B cell (primary cell): ENCODE measurements at regions not wholly inside any gene's neighbourhood (a gene's known extent, or its start where the extent isn't known, plus 50 kb on each side); places are given as distances from the start of the nearest gene placed in this dataset.
"Not testable (repeated sequence)": the region's sequence is repeated elsewhere in the genome, so short reads cannot be mapped to it uniquely, and the experiment has no call there.

Source experiments
- ATAC-seq: fragments of 200-7000 bp; cut with Tn5 transposase; one replicate; pipeline ENCODE4 v1.10.0; 2021; ENCODE audit warnings: low read depth, mild to moderate bottlenecking, moderate number of reproducible peaks, moderate library complexity
- CTCF ChIA-PET: fragments of 350-600 bp; sonication (Branson Sonifier 250); formaldehyde crosslinking; loops from one replicate; lab custom pipeline; 2021; ENCODE audit warnings: antibody characterized with exemption, inconsistent platforms; lab: Charles Lee
- POLR2A ChIA-PET: fragments of 350-600 bp; sonication (Branson Sonifier 250); formaldehyde crosslinking; loops from one replicate; lab custom pipeline; 2021; ENCODE audit warnings: antibody characterized with exemption; lab: Charles Lee
- DNase-seq: peaks from one replicate; pipeline ENCODE4 v3.0.0; 2013
- H2AFZ ChIP-seq: 2 replicates; pipeline ENCODE4 v1.6.1; 2012; ENCODE audit warnings: mild to moderate bottlenecking, low read depth, low read length; ENCODE audit not compliant: insufficient read depth, poor library complexity, severe bottlenecking
- H3K27ac ChIP-seq, 2 donors: 1 replicate in 1 of 2; 2 replicates in 1 of 2; pipeline ENCODE4 v1.5.1; 2012 to 2013; ENCODE audit warnings: low read length in 2 of 2, mild to moderate bottlenecking in 2 of 2, moderate library complexity in 1 of 2
- H3K27me3 ChIP-seq, 4 experiments: fragments of 200-600 bp in 1 of 4; sonication (generic) in 1 of 4; replicated peaks in 1 of 4; 1 replicate in 2 of 4; 2 replicates in 2 of 4; pipeline versions ENCODE4 v1.6.1 to v1.7.0; 2013 to 2016; ENCODE audit warnings: low read length in 3 of 4, mild to moderate bottlenecking in 2 of 4, mixed read lengths in 1 of 4, moderate library complexity in 1 of 4; ENCODE audit not compliant: insufficient read depth in 4 of 4, control insufficient read depth in 3 of 4; ENCODE audit errors: control extremely low read depth in 1 of 4
- H3K36me3 ChIP-seq, 2 experiments: replicated peaks in 1 of 2; 1 replicate in 1 of 2; 2 replicates in 1 of 2; pipeline versions ENCODE4 v1.6.1 to v1.7.1; 2013; ENCODE audit warnings: low read length in 1 of 2; ENCODE audit not compliant: insufficient read depth in 2 of 2, control insufficient read depth in 1 of 2; ENCODE audit errors: control extremely low read depth in 1 of 2, extremely low read depth in 1 of 2
- H3K4me1 ChIP-seq, 2 donors: fragments of 200-600 bp in 1 of 2; sonication (generic) in 1 of 2; 1 replicate in 1 of 2; 2 replicates in 1 of 2; pipeline versions ENCODE4 v1.5.1 to v1.6.1; 2013 to 2017; ENCODE audit warnings: low read length in 2 of 2; ENCODE audit not compliant: control insufficient read depth in 2 of 2, insufficient read depth in 2 of 2
- H3K4me2 ChIP-seq: replicated peaks from 2 replicates; pipeline ENCODE3; 2012; ENCODE audit warnings: mild to moderate bottlenecking, low read depth, low read length; ENCODE audit not compliant: poor library complexity, severe bottlenecking
- H3K4me3 ChIP-seq, 5 experiments: fragments of 200-600 bp in 1 of 5; sonication (generic) in 1 of 5; 1 replicate in 3 of 5; 2 replicates in 2 of 5; pipeline versions ENCODE4 v1.5.1 to v1.7.0; 2011 to 2016; ENCODE audit warnings: low read length in 4 of 5, mild to moderate bottlenecking in 4 of 5, low read depth in 2 of 5, control low read depth in 1 of 5, moderate library complexity in 1 of 5; ENCODE audit not compliant: insufficient read depth in 1 of 5; ENCODE audit errors: control extremely low read depth in 1 of 5, extremely low read depth in 1 of 5
- H3K79me2 ChIP-seq: fragments of 200-600 bp; sonication (generic); one replicate; pipeline ENCODE4 v1.6.0; 2016; ENCODE audit warnings: low read length; ENCODE audit not compliant: control insufficient read depth, insufficient read depth
- H3K9ac ChIP-seq: fragments of 200-600 bp; sonication (generic); 2 replicates; pipeline ENCODE4 v1.6.1; 2017; ENCODE audit warnings: mild to moderate bottlenecking, low read length, moderate library complexity
- H3K9me3 ChIP-seq, 3 donors: one replicate each; pipeline versions ENCODE4 v1.6.1 to v1.7.1; 2013; ENCODE audit warnings: low read length in 2 of 3; ENCODE audit not compliant: control insufficient read depth in 2 of 3, insufficient read depth in 1 of 3; ENCODE audit errors: control extremely low read depth in 1 of 3
- H4K20me1 ChIP-seq: 2 replicates; pipeline ENCODE4 v1.6.0; 2012; ENCODE audit warnings: mild to moderate bottlenecking, low read length; ENCODE audit not compliant: insufficient read depth, control insufficient read depth, poor library complexity, severe bottlenecking
- H3K27ac Mint-ChIP-seq: one replicate; pipeline ENCODE4 v1.8.0; 2021; ENCODE audit warnings: mixed read lengths
- H3K27me3 Mint-ChIP-seq: one replicate; pipeline ENCODE4 v1.8.0; 2021; ENCODE audit warnings: mixed read lengths
- H3K4me1 Mint-ChIP-seq: one replicate; pipeline ENCODE4 v1.8.0; 2021; ENCODE audit warnings: mixed read lengths
- H3K4me3 Mint-ChIP-seq: one replicate; pipeline ENCODE4 v1.8.0; 2021; ENCODE audit warnings: mixed read lengths
- H3K9me3 Mint-ChIP-seq: one replicate; pipeline ENCODE4 v1.8.0; 2022; ENCODE audit warnings: mixed read lengths; ENCODE audit not compliant: insufficient read depth
- CTCF ChIP-seq: fragments of 200-600 bp; IDR thresholded peaks from one replicate; pipeline ENCODE4 v1.8.0; 2022; ENCODE audit warnings: antibody characterized with exemption, mild to moderate bottlenecking
- EZH2 ChIP-seq: IDR thresholded peaks from 2 replicates; pipeline ENCODE4 v1.6.1; 2012; ENCODE audit warnings: borderline replicate concordance, low read depth, mild to moderate bottlenecking, moderate library complexity, low read length; ENCODE audit not compliant: insufficient read depth, poor library complexity, severe bottlenecking
- WGBS: methylation state at CpG from one replicate; pipeline ENCODE4 v1.1.5; 2013; ENCODE audit warnings: missing lambda C conversion rate; ENCODE audit not compliant: insufficient coverage; 5-methylcytosine and 5-hydroxymethylcytosine counted together
- intact Hi-C: fragments of 100-400 bp; cut with micrococcal nuclease; formaldehyde crosslinking; loops from one replicate; pipeline ENCODE4 v1.10.0; 2022

GRCh38 chr4:92251711-92252110 lies 52.1 kb upstream of the GRID2 start:
- intact Hi-C loops, result no loop called here
- H3K79me2 ChIP-seq, result no peaks in the 10 kb centered on the region
- H3K27me3 ChIP-seq, result no peaks in the 10 kb centered on the region
- no peak overlapping the region for H3K9ac ChIP-seq
- no peaks in the 10 kb centered on the region for H4K20me1 ChIP-seq
- TF ChIP-seq CTCF (no peak), EZH2 (no peak)
- H3K4me1 ChIP-seq, result no peaks in the 10 kb centered on the region
- ATAC-seq (no peak), DNase-seq (no peak)
- no peaks in the 10 kb centered on the region for H3K4me1 Mint-ChIP-seq
- ChIA-PET POLR2A (no interaction called here), CTCF (no interaction called here)
- H3K27ac ChIP-seq, result no peak overlapping the region
- no peak overlapping the region for H3K4me3 Mint-ChIP-seq
- peaks cover 0 to 27% (median 3%) of the 10 kb centered on the region in 3 donors for H3K9me3 ChIP-seq
- no peaks in the 10 kb centered on the region for H3K36me3 ChIP-seq
- no CpG with 5 or more reads among the region's 1 CpG for WGBS
- H3K27ac Mint-ChIP-seq, result no peak overlapping the region
- H2AFZ ChIP-seq, result no peak overlapping the region
- no peaks in the 10 kb centered on the region for H3K27me3 Mint-ChIP-seq
- peaks cover 5% of the 10 kb centered on the region for H3K9me3 Mint-ChIP-seq
- H3K4me3 ChIP-seq, result no peak overlapping the region
- H3K4me2 ChIP-seq, result no peak overlapping the region

GRCh38 chr4:92252358-92252757 lies 51.4 kb upstream of the GRID2 start:
- peaks cover 0 to 32% (median 3%) of the 10 kb centered on the region in 3 donors for H3K9me3 ChIP-seq
- H3K4me3 ChIP-seq, H3K27me3 ChIP-seq, H3K9ac ChIP-seq, H3K4me3 Mint-ChIP-seq, ATAC-seq, intact Hi-C loops, H3K27ac Mint-ChIP-seq, H3K36me3 ChIP-seq, H4K20me1 ChIP-seq, H2AFZ ChIP-seq, H3K27me3 Mint-ChIP-seq, CTCF ChIA-PET, H3K79me2 ChIP-seq, H3K27ac ChIP-seq, H3K4me1 Mint-ChIP-seq, POLR2A ChIA-PET, H3K4me1 ChIP-seq, DNase-seq, H3K4me2 ChIP-seq, H3K9me3 Mint-ChIP-seq: not testable (repeated sequence)
